ENCODE measurements at regions not wholly inside any gene's neighbourhood (a gene's known extent, or its start where the extent isn't known, plus 50 kb on each side); places are given as distances from the start of the nearest gene placed in this dataset.

GRCh38 chr6:16043171-16044135, 85.4 kb upstream of the MYLIP start (continued):
- TF ChIP-seq PAX8 (IDR thresholded peaks at IDR 0.05) (no peak), ATF7 (IDR thresholded peaks at IDR 0.05; ENCODE audit: low read depth) (0 out of 2 replicates have a peak, but pooled peaks have one; percentile 8), MEF2A (IDR thresholded peaks at IDR 0.05; ENCODE audit: insufficient read depth, low read depth, low read length) (peak; percentile 76)

DNA sequence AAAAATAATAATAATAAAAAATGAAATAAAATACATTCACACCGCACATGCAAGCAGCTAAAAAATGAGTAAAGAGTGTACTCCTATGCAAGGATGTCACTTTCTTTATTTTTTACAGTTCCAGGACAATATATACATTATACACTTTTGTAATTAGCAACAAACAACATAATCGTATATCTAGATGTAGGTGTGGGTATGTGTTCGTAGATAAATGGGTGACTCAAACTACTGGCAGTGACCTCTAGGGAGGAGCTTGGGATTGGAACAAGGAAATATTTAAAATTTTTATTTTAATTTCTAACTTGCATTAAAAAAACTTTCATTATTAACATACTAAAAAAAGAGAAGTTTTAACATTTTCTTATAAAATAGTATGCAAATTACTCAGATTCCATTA, 86.1 kb upstream of the MYLIP start:
- ATAC-seq (no peak), FAIRE-seq (no peak), DNase-seq (ENCODE audit: low read depth, low spot score) (no peak)
- no peaks in the 10 kb centered on the region for H3K36me3 ChIP-seq (ENCODE audit: control insufficient read depth in 2 of 2, insufficient read depth in 2 of 2, low read length in 1 of 2)
- peaks cover 29% of the 10 kb centered on the region for H3K4me1 ChIP-seq (ENCODE audit: control insufficient read depth, insufficient read depth, low read length)
- H3K9me3 ChIP-seq (replicated peaks; ENCODE audit: control insufficient read depth, insufficient read depth, low read length), result no peaks in the 10 kb centered on the region; the same call in 2 of the 3 replicates
- SMC1A ChIA-PET (ENCODE audit: uncharacterized antibody, unreplicated experiment), result interaction anchor here (0.6 to 4.5 kb wide), 17 partner anchors 8 to 351 kb away, joined by 3 to 37 read pairs (median 6); partner anchors contain the start of gene MYLIP
- H3K4me3 ChIP-seq, result no peak overlapping the region
- no TSS peak for BruUV-seq (replicated peaks)
- CTCF ChIA-PET, result interaction anchor here (0.8 to 3.3 kb wide), 4 partner anchors 12 to 141 kb away, joined by 3 to 13 read pairs (median 5); partner anchors contain the start of gene MYLIP
- TF ChIP-seq RCOR1 (conservative IDR thresholded peaks at IDR 0.05; ENCODE audit: low read depth, low read length), result no peak
- no peak for TF ChIP-seq MAX (IDR thresholded peaks at IDR 0.05; ENCODE audit: low read depth, low read length)
- no peak for TF ChIP-seq NBN (IDR thresholded peaks at IDR 0.05)
- no peak for TF ChIP-seq NKRF (conservative IDR thresholded peaks at IDR 0.05)
- no peak for TF ChIP-seq CHD1 (IDR thresholded peaks at IDR 0.05; ENCODE audit: low read depth, low read length)
- no peak for TF ChIP-seq RB1 (IDR thresholded peaks at IDR 0.05; ENCODE audit: borderline replicate concordance)
- no peak for TF ChIP-seq NR2C1 (IDR thresholded peaks at IDR 0.05)
- no peak for TF ChIP-seq NFYB (IDR thresholded peaks at IDR 0.05; ENCODE audit: insufficient read depth, low read depth, low read length)
- H2AFZ ChIP-seq (ENCODE audit: control insufficient read depth, low read depth, low read length), result no peak overlapping the region
- RAD21 ChIA-PET (ENCODE audit: unreplicated experiment), result interaction anchor here (1.1 to 4.2 kb wide), 10 partner anchors 10 to 309 kb away, joined by 3 to 37 read pairs (median 4); partner anchors contain the start of gene MYLIP
- no peak overlapping the region for H3K4me2 ChIP-seq (ENCODE audit: control insufficient read depth, insufficient read depth)
- H3K27ac ChIP-seq (ENCODE audit: control insufficient read depth, insufficient read depth), result no peak overlapping the region
- intact Hi-C loops (cut with micrococcal nuclease; ENCODE audit: unreplicated experiment), result loop anchor here (5.0 kb wide), 4 partner anchors 85 to 350 kb away; partner anchors contain the start of gene MYLIP
- H3K79me2 ChIP-seq (ENCODE audit: control insufficient read depth, insufficient read depth, low read length), result no peaks in the 10 kb centered on the region
- WGBS (ENCODE audit: insufficient coverage, insufficient replicate concordance, low lambda C conversion rate, missing lambda C conversion rate), result 82% methylated on average over 3 of the region's 3 CpGs
- no peaks in the 10 kb centered on the region for H4K20me1 ChIP-seq (ENCODE audit: control insufficient read depth, insufficient read depth)
- POLR2A ChIA-PET, result interaction anchor here (0.6 to 1.6 kb wide), 6 partner anchors 10 to 141 kb away, joined by 3 to 5 read pairs (median 3); no protein-coding TSS in a partner anchor
- in situ Hi-C loops (cut with MboI), result no loop called here
- no peak overlapping the region for H3K9ac ChIP-seq (ENCODE audit: control insufficient read depth, insufficient read depth, low read length)
- no peaks in the 10 kb centered on the region for H3K27me3 ChIP-seq (replicated peaks in 1 of 2; ENCODE audit: control insufficient read depth in 2 of 2, insufficient read depth in 2 of 2, low read length in 1 of 2)

All from GM12878 (cell line).